CD4-positive, alpha-beta T cell treated with Interleukin-4 for 4 hours (primary cell): ENCODE measurements at regions not wholly inside any gene's neighbourhood (a gene's known extent, or its start where the extent isn't known, plus 50 kb on each side); places are given as distances from the start of the nearest gene placed in this dataset.
"Not testable (repeated sequence)": the region's sequence is repeated elsewhere in the genome, so short reads cannot be mapped to it uniquely, and the experiment has no call there.

ENCODE experiments used
- DNase-seq: peaks from one replicate; pipeline ENCODE4 v3.0.0-alpha.2; 2020

- DNase-seq: no peak
Observed at GRCh38 chr12:87227162-87227561, 802.0 kb downstream of the C12orf50 start.

GRCh38 chr12:87217491-87217890, 811.7 kb downstream of the C12orf50 start:
- DNase-seq: no peak

- no peak for DNase-seq
Observed at GRCh38 chr12:87216436-87216835, 812.8 kb downstream of the C12orf50 start.

- no peak for DNase-seq
Observed at GRCh38 chr12:87202189-87202588, 827.0 kb downstream of the C12orf50 start.

- DNase-seq: no peak
Observed at GRCh38 chr12:87201598-87201997, 827.6 kb downstream of the C12orf50 start.

GRCh38 chr12:87200289-87200979, 828.8 kb downstream of the C12orf50 start:
- DNase-seq: no peak

GRCh38 chr12:87198181-87198580, 831.0 kb downstream of the C12orf50 start:
- DNase-seq: no peak

GRCh38 chr12:87196321-87196720, 832.9 kb downstream of the C12orf50 start:
- no peak for DNase-seq

- not testable (repeated sequence) for DNase-seq
Observed at GRCh38 chr12:87194389-87194788, 834.8 kb downstream of the C12orf50 start.

GRCh38 chr12:87185367-87185766, 843.8 kb downstream of the C12orf50 start:
- DNase-seq: no peak

GRCh38 chr12:87182696-87183233, 846.4 kb downstream of the C12orf50 start:
- DNase-seq: no peak

- no peak for DNase-seq
Observed at GRCh38 chr12:87171356-87171755, 857.8 kb downstream of the C12orf50 start.

- DNase-seq: no peak
Observed at GRCh38 chr12:87169010-87169409, 860.2 kb downstream of the C12orf50 start.

- DNase-seq: no peak
Observed at GRCh38 chr12:87165733-87166375, 863.3 kb downstream of the C12orf50 start.

GRCh38 chr12:87163122-87163521, 866.1 kb downstream of the C12orf50 start:
- DNase-seq: no peak

- no peak for DNase-seq
Observed at GRCh38 chr12:87160848-87161601, 868.2 kb downstream of the C12orf50 start.

GRCh38 chr12:87157791-87158190, 871.4 kb downstream of the C12orf50 start:
- no peak for DNase-seq

- DNase-seq: no peak
Observed at GRCh38 chr12:87155621-87156020, 873.6 kb downstream of the C12orf50 start.

GRCh38 chr12:87152841-87153528, 876.2 kb downstream of the C12orf50 start:
- DNase-seq: no peak

GRCh38 chr12:87152075-87152474, 877.1 kb downstream of the C12orf50 start:
- no peak for DNase-seq

GRCh38 chr12:87150969-87151662, 878.1 kb downstream of the C12orf50 start:
- no peak for DNase-seq

- no peak for DNase-seq
Observed at GRCh38 chr12:87142342-87142741, 886.2 kb upstream of the MGAT4C start.
